ENCODE measurements at regions not wholly inside any gene's neighbourhood (a gene's known extent, or its start where the extent isn't known, plus 50 kb on each side); places are given as distances from the start of the nearest gene placed in this dataset.
"Not testable (repeated sequence)": the region's sequence is repeated elsewhere in the genome, so short reads cannot be mapped to it uniquely, and the experiment has no call there.

DNA sequence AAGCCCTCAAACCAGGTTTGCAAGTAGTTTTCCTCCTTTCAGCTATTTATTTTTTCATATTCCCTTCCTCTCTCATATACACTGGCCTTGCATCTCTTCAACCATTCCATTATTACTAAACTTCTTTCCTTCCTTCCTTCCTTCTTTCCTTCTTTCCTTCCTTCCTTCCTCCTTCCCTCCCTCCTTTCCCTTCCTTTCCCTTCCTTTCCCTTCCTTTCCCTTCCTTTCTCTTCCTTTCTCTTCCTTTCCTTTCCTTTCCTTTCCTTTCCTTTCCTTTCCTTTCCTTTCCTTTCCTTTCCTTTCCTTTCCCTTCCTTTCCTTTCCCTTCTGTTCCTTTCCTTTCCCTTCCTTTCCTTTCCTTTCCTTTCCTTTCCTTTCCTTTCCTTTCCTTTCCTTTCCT, 228.7 kb upstream of the IGFBP7 start:
- DNase-seq (ENCODE audit: low read depth in 2 of 2): not testable (repeated sequence)

DNA sequence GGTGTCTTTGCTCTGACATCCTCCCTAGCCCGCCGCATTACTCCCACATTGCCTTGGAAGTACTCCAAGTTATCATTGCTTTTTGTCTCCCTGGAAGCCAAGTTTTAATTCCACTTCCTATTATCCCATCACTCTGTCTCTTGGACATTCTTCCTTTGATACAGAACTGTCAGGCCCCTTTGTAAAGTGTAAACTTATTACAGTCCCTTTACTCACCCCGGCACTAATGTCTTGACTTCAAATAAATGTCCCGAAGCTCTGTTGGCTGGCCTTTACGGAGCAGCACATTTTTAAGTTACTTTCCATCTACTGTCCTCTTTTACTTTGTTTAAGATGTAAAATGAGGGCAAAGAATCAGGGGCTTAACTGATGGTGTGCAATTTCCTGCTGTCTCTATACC, 223.5 kb upstream of the IGFBP7 start:
- no peak for DNase-seq (ENCODE audit: low read depth in 2 of 2)

DNA sequence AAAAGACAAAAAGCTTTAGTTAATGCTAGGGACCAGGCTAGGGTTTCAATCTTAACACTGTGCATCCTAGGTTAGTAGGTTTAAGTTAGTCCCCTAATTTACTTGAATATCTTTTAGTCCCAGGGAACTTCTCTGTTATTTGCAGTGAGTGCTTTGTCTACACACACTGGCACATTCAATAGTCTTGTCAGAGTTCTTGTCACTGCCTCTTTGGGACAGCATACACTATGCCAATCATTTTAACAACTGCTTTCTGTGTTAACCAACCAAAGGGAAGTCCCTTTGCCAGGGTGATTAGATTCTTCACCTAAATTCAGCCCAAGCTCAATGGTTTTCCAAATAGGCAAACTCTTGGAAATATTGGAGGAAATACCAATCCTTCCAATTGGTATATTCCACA, 221.8 kb upstream of the IGFBP7 start:
- DNase-seq (ENCODE audit: low read depth in 2 of 2): no peak

DNA sequence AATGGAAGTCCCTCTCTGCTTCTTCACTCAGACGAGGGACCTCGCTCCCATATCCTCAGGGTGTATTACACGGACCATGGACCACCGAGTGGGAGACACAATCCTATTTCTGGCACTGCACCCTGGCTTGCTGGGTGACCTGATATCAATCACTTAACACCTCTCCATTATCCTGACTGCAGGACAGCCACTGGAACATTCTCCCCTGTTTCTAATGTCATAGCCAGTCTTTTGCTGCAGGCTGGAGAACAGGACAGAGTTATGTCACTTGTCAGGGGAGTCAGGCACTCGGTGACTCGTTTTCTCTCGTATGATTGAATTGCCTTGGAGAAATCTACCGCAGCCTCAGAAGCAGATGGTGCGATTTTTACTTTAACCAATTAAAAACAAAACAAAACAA, 219.1 kb upstream of the IGFBP7 start:
- DNase-seq (ENCODE audit: low read depth in 2 of 2): no peak

GRCh38 chr4:57324673-57325307, 214.6 kb upstream of the IGFBP7 start:
- DNase-seq (ENCODE audit: low read depth in 2 of 2): no peak

DNA sequence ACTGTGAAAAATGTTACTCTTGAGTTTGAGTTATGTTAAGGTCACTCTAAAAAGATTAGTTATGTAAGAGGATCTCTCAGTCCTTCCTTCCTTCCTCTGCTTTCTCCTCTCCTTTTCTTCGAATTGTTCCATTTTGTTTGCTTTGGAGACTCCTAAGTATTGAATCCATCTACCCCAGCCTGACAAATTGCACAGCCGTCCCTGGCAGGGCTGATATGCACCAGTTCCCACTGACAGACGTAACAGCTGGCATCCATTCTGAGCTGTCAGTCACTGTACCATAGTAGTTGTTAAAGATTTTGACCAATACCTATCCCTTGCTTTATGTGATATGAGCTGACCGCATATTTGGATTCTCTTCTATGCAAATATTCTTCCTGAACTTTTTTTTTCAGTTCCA, 210.7 kb upstream of the IGFBP7 start:
- DNase-seq (ENCODE audit: low read depth in 2 of 2): no peak

DNA sequence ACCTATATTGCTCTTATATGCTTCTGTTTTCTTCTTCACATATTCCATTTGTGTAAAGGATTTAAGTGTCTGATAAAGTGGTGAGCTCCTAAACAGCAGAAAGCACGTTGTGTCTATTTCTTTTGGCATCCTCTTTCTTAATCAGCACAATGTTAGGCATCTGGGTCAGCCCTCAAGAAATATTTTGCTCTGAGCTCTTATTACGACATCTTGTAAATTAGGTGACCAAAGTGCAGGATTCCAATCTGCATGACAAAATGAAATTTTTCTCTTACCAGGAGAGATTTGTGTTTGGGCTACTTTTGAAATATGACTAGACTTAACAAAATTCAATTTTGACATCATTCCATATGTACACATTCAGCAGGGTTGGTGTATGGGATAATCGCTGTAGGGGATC, 210.0 kb upstream of the IGFBP7 start:
- DNase-seq (ENCODE audit: low read depth in 2 of 2): no peak

GRCh38 chr4:57318703-57319102, 208.5 kb upstream of the IGFBP7 start:
- DNase-seq (ENCODE audit: low read depth in 2 of 2): no peak

- DNase-seq (ENCODE audit: low read depth in 2 of 2): no peak
Measured at GRCh38 chr4:57314636-57315035, 204.5 kb upstream of the IGFBP7 start.

DNA sequence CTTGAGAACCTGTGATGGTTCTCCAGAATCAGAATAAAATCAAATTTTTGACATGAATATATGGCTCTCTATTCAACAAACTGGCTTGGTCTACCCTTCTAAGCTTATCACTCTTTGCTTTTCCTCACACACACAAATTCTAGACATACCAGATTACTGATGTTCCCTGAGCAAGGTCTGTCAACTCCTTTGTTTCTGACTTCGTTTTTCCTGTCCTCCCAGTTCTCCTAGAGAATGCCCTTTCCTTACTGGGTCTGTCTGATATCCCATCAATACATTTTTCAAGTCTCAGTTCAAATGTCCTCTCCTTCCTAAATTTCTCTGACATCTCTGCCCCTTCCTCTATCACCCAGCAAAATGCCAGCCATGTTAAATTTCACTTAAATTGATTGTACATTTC, 202.1 kb upstream of the IGFBP7 start:
- DNase-seq (ENCODE audit: low read depth in 2 of 2): no peak

GRCh38 chr4:57309658-57310057, 199.5 kb upstream of the IGFBP7 start:
- DNase-seq (ENCODE audit: low read depth in 2 of 2): no peak

GRCh38 chr4:57308301-57308700, 198.1 kb upstream of the IGFBP7 start:
- no peak for DNase-seq (ENCODE audit: low read depth in 2 of 2)

- DNase-seq (ENCODE audit: low read depth in 2 of 2): no peak
Measured at GRCh38 chr4:57305836-57306235, 195.7 kb upstream of the IGFBP7 start.

GRCh38 chr4:57303012-57303751, 193.0 kb upstream of the IGFBP7 start:
- no peak for DNase-seq (ENCODE audit: low read depth in 2 of 2)

- DNase-seq (ENCODE audit: low read depth in 2 of 2): not testable (repeated sequence)
Measured at GRCh38 chr4:57300300-57300699, 190.1 kb upstream of the IGFBP7 start.

DNA sequence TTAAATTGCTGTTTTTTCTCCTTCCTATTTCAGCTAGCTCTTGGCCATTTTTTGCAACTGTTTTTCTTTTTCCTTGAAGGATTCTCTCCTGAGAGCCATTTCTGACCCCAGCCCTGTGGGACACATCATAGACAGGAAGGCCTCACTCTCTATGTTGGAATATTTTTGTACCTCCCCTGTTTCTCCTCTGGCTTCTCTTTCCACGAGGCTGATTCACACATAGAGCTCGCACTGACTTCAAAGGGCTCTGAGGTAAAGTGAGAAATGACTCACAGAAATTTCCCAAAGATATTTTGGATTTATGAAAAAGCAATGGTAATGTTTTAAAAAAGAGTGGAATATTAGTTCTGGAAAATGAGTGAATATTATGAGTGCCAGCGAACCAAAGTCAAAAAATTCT, 181.7 kb upstream of the IGFBP7 start:
- DNase-seq (ENCODE audit: low read depth in 2 of 2): no peak

DNA sequence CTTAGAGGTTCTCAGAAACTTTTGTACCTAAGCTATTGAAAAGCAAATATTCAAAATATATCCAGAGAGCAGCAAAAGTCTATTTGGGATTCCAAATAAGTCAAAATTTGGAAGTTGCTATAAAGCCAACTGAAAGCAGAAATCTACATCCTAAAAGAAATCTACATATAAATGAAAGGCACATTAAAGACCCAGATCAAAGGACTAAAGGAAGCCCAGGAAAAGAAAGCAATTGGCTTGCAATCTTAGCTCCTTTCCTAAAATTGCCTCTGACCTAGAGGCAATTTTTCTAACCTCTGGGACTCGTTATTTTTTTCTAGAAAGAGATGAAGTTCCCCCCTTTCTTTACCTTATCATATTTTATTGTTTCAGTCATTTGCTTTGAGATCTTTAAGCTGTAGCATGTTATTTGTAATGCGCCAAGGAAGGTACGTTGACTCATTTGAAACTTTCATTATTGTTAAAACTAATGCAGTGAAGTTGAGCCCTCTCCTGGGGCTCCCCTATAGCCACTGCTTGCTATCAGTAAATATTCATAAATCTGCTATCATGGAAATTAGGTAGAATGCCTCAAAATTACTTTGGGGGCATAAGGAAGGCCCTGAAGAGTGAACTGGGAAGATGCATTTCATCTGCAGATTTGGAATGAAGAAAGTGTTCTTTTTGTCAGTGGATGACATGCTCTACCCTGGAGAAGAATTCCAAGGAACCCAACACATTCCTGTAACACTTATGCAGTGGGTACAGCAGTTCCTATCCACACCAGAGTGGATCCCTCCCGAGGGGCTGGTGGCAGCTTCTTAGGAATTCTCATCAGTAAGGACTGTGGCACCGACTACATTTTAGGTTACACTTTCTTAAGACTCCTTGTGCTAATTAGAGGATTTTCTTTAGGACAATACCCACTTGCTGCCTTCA, 177.8 kb upstream of the IGFBP7 start:
- no peak for DNase-seq (ENCODE audit: low read depth in 2 of 2)

DNA sequence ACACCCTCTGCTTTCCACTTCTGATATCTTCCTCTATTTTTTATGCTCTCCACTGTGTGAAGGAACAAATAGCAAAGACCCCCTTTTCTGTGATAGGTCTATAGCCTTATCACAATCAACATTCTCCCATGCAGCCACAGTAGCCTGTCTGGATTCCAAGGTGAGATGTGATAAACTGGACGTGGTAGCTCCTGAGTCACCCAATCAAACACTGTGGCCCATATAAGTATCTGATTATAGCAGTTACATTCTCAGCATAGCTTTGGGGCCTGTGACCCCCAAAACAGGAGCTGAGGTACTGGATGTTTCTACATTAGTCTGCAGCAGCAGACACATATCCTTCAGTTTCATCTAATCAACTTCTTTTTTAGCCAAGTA, 172.7 kb upstream of the IGFBP7 start:
- no peak for DNase-seq (ENCODE audit: low read depth in 2 of 2)

- no peak for DNase-seq (ENCODE audit: low read depth in 2 of 2)
Measured at GRCh38 chr4:57280481-57280880, 170.3 kb upstream of the IGFBP7 start.

GRCh38 chr4:57278780-57279179, 168.6 kb upstream of the IGFBP7 start:
- DNase-seq (ENCODE audit: low read depth in 2 of 2): no peak

DNA sequence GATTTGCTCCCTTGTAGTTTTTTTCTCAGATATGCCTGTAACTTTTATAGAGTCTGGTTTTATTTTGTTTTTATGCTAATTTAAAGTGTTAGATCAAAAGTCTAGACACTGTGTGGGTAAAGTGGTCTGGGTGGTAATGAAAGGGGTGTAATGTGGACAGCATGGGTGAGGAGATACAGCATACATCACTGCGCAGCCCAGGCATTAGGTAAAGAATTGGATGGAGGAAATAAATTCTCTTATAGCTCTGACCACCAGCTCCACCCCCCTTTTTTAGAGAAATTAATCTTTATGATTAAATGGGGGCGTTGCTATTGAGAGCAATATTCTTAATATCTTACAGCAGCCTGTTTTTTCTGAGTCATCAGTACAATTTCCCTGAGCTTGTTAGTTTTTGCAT, 163.9 kb upstream of the IGFBP7 start:
- no peak for DNase-seq (ENCODE audit: low read depth in 2 of 2)

DNA sequence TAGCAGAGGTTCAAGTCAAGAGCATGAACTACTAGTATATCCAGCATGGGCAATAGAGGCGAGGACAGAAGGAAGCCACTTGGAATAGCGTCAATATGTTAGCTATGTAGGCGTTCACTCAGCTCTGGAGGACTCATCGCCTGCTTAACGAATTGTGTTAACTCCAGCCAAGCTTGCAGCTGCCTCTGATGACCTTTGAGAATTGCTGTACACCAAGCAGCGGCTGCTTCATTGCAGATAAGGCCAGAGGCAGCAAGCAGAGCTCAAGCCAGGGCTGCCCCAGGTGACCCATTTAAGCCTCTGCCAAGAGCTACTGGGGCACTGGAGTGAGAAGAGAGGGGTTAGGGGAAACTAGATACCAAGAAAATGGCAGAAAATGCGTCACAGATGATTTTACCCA, 160.2 kb upstream of the IGFBP7 start:
- DNase-seq (ENCODE audit: low read depth in 2 of 2): no peak
